VCaP (cell line): ENCODE measurements at regions not wholly inside any gene's neighbourhood (a gene's known extent, or its start where the extent isn't known, plus 50 kb on each side); places are given as distances from the start of the nearest gene placed in this dataset.

Experiments
- H3K27ac ChIP-seq: fragments of 450-650 bp; 2 replicates; pipeline ENCODE4 v1.5.1; 2017
- CTCF ChIP-seq: fragments of 450-650 bp; conservative IDR thresholded peaks from 2 replicates; pipeline ENCODE4 v1.5.1; 2017; ENCODE audit warnings: mild to moderate bottlenecking, moderate library complexity

GRCh38 chr10:98332623-98333269 is 64.8 kb upstream of the LOXL4 start:
- H3K27ac ChIP-seq, result peak overlapping the region; percentile 33; the same call in 1 of the 2 replicates
- TF ChIP-seq CTCF, result no peak

GRCh38 chr10:98331885-98332284 is 63.9 kb upstream of the LOXL4 start:
- TF ChIP-seq CTCF, result no peak
- H3K27ac ChIP-seq, result no peak overlapping the region

GRCh38 chr10:98330987-98331386 is 63.0 kb upstream of the LOXL4 start:
- TF ChIP-seq CTCF, result no peak
- no peak overlapping the region for H3K27ac ChIP-seq

- no peak for TF ChIP-seq CTCF
- no peak overlapping the region for H3K27ac ChIP-seq
Observed at GRCh38 chr10:98328640-98329039, 60.6 kb upstream of the LOXL4 start.

GRCh38 chr10:98328163-98328562 is 60.2 kb upstream of the LOXL4 start:
- no peak overlapping the region for H3K27ac ChIP-seq
- no peak for TF ChIP-seq CTCF

- H3K27ac ChIP-seq, result no peak overlapping the region
- TF ChIP-seq CTCF, result no peak
Observed at GRCh38 chr10:98326621-98327027, 58.6 kb upstream of the LOXL4 start.

- TF ChIP-seq CTCF, result no peak
- H3K27ac ChIP-seq, result no peak overlapping the region
Observed at GRCh38 chr10:98323221-98324164, 55.5 kb upstream of the LOXL4 start.
